HEK293T (cell line): ENCODE measurements at regions not wholly inside any gene's neighbourhood (a gene's known extent, or its start where the extent isn't known, plus 50 kb on each side); places are given as distances from the start of the nearest gene placed in this dataset.

Experiments
- CTCF ChIA-PET: fragments of 350-600 bp; formaldehyde crosslinking; extraction: SDS; loops from one replicate; lab custom pipeline; 2021; ENCODE audit warnings: antibody characterized with exemption, inconsistent platforms; lab: Yijun Ruan, JAX
- POLR2A ChIA-PET: fragments of 350-600 bp; formaldehyde crosslinking; extraction: SDS; loops from one replicate; lab custom pipeline; 2020; ENCODE audit warnings: antibody characterized with exemption, inconsistent platforms; lab: Yijun Ruan, JAX
- DNase-seq: peaks from one replicate; pipeline ENCODE4 v3.0.0; 2012; ENCODE audit warnings: mixed read lengths; ENCODE audit errors: extremely low spot score
- ARNT ChIP-seq: fragments of 450-650 bp; IDR thresholded peaks from 2 replicates; pipeline ENCODE4 v1.6.1; 2017; ENCODE audit warnings: mild to moderate bottlenecking
- BHLHE40 ChIP-seq: fragments of 450-650 bp; IDR thresholded peaks from 2 replicates; pipeline ENCODE4 v1.6.1; 2016; ENCODE audit warnings: mild to moderate bottlenecking, moderate library complexity, borderline replicate concordance
- CTBP1 ChIP-seq: fragments of 450-650 bp; IDR thresholded peaks from 2 replicates; pipeline ENCODE4 v1.6.1; 2016; ENCODE audit warnings: borderline replicate concordance
- ELF4 ChIP-seq: fragments of 450-650 bp; IDR thresholded peaks from 2 replicates; pipeline ENCODE4 v1.6.1; 2017; ENCODE audit warnings: antibody characterized with exemption
- FOXA1 ChIP-seq: fragments of 450-650 bp; IDR thresholded peaks from 2 replicates; pipeline ENCODE4 v1.6.1; 2016; ENCODE audit warnings: mild to moderate bottlenecking
- FOXK2 ChIP-seq: fragments of 450-650 bp; IDR thresholded peaks from 2 replicates; pipeline ENCODE4 v1.6.1; 2016; ENCODE audit warnings: mild to moderate bottlenecking
- FOXM1 ChIP-seq: fragments of 450-650 bp; IDR thresholded peaks from 2 replicates; pipeline ENCODE4 v1.6.1; 2017; ENCODE audit warnings: mild to moderate bottlenecking, borderline replicate concordance
- HDGF ChIP-seq: fragments of 450-650 bp; IDR thresholded peaks from 2 replicates; pipeline ENCODE4 v1.6.1; 2017; ENCODE audit warnings: antibody characterized with exemption, borderline replicate concordance
- L3MBTL2 ChIP-seq: fragments of 450-650 bp; conservative IDR thresholded peaks from 2 replicates; pipeline ENCODE4 v1.6.1; 2016; ENCODE audit warnings: mild to moderate bottlenecking
- LEF1 ChIP-seq: fragments of 450-650 bp; IDR thresholded peaks from 2 replicates; pipeline ENCODE4 v1.6.1; 2017; ENCODE audit warnings: mild to moderate bottlenecking, borderline replicate concordance
- NFRKB ChIP-seq: fragments of 450-650 bp; IDR thresholded peaks from 2 replicates; pipeline ENCODE4 v1.6.1; 2016; ENCODE audit warnings: mild to moderate bottlenecking, moderate library complexity
- PKNOX1 ChIP-seq: fragments of 450-650 bp; IDR thresholded peaks from 2 replicates; pipeline ENCODE4 v1.6.1; 2016
- SP1 ChIP-seq: fragments of 450-650 bp; IDR thresholded peaks from 2 replicates; pipeline ENCODE4 v1.6.1; 2017
- SUZ12 ChIP-seq: fragments of 450-650 bp; IDR thresholded peaks from 2 replicates; pipeline ENCODE4 v1.6.1; 2016; ENCODE audit warnings: mild to moderate bottlenecking
- TARDBP ChIP-seq: fragments of 450-650 bp; IDR thresholded peaks from 2 replicates; pipeline ENCODE4 v1.6.1; 2016
- ZNF384 ChIP-seq: fragments of 450-650 bp; IDR thresholded peaks from 2 replicates; pipeline ENCODE4 v1.6.1; 2016

DNA sequence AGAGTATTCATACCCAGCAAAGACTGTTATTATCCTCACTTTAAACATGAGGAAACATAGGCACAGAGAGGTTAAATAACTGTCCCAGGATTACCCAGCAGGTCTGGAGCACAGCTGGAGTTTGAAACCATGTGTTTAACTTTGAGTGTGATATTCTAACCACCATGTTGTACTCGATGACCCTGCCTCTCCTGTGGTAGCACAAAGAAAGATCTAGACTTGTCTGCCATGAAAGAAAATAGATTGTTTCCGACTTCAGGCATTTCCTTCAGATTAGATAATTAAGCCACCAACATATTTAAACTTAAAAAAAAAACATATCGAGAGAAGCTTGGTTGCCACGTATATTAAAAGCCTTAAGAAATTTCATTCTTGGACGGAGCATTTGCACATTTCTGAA, 104.6 kb upstream of the RUNX1 start:
- ChIA-PET CTCF (no interaction called here), POLR2A (no interaction called here)
- DNase-seq, result no peak
- TF ChIP-seq FOXM1 (no peak), L3MBTL2 (no peak), ARNT (no peak), LEF1 (no peak), SUZ12 (no peak), SP1 (no peak), BHLHE40 (no peak)

- TF ChIP-seq HDGF, result no peak
- no peak for TF ChIP-seq ZNF384
- TF ChIP-seq LEF1, result no peak
- TF ChIP-seq FOXA1, result no peak
- TF ChIP-seq NFRKB, result no peak
- TF ChIP-seq ARNT, result no peak
- no peak for TF ChIP-seq SP1
- no peak for TF ChIP-seq FOXK2
- TF ChIP-seq CTBP1, result no peak
- TF ChIP-seq TARDBP, result no peak
- TF ChIP-seq PKNOX1, result no peak
- ChIA-PET CTCF (no interaction called here), POLR2A (no interaction called here)
- no peak for DNase-seq
These were observed 101.6 kb upstream of the RUNX1 start for GRCh38 chr21:35150562-35151226.

GRCh38 chr21:35149698-35150097, 100.6 kb upstream of the RUNX1 start:
- POLR2A ChIA-PET, result no interaction called here
- no peak for TF ChIP-seq LEF1
- TF ChIP-seq L3MBTL2, result no peak
- TF ChIP-seq SP1, result no peak
- TF ChIP-seq CTBP1, result no peak
- no peak for DNase-seq
- CTCF ChIA-PET, result no interaction called here

GRCh38 chr21:35147439-35147838, 98.3 kb upstream of the RUNX1 start:
- ChIA-PET POLR2A (no interaction called here), CTCF (no interaction called here)
- DNase-seq, result no peak
- TF ChIP-seq NFRKB, result no peak
- TF ChIP-seq ARNT, result no peak
- no peak for TF ChIP-seq PKNOX1
- no peak for TF ChIP-seq HDGF
- no peak for TF ChIP-seq ZNF384
- TF ChIP-seq ELF4, result no peak
- no peak for TF ChIP-seq FOXM1

- no peak for TF ChIP-seq SP1
- no peak for TF ChIP-seq FOXK2
- no peak for TF ChIP-seq FOXM1
- TF ChIP-seq BHLHE40, result no peak
- TF ChIP-seq FOXA1, result no peak
- no peak for TF ChIP-seq ARNT
- TF ChIP-seq NFRKB, result no peak
- no peak for TF ChIP-seq ZNF384
- ChIA-PET CTCF (no interaction called here), POLR2A (no interaction called here)
- no peak for DNase-seq
These were observed 96.6 kb upstream of the RUNX1 start for GRCh38 chr21:35145626-35146233.

DNA sequence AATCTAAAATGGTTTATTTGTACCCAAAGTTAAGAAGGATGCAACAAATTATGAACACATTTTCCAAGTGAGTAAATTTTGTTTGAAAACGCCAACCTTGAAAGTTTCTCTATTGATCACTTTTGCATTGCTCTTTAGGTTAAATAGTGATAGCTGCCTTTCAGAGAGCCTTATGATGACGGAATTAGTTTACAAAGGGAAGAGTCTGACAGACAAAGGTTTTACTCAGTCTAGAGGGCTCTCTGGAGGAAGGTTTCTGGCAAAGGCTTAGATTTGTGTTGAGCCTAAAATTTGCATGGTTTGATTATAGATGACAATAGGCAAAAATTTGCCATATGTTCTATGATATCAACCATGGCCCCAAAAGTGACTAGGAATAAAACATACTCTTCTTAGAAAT, 95.9 kb upstream of the RUNX1 start:
- TF ChIP-seq SP1 (no peak), FOXK2 (no peak), FOXA1 (no peak), ELF4 (no peak), L3MBTL2 (no peak), ZNF384 (no peak), CTBP1 (no peak), TARDBP (no peak), HDGF (no peak), ARNT (no peak), PKNOX1 (no peak)
- CTCF ChIA-PET, result no interaction called here
- POLR2A ChIA-PET, result no interaction called here
- DNase-seq, result no peak

GRCh38 chr21:35142036-35142815, 93.1 kb upstream of the RUNX1 start:
- POLR2A ChIA-PET, result no interaction called here
- no peak for DNase-seq
- CTCF ChIA-PET, result no interaction called here

More at GRCh38 chr21:35142036-35142815, 93.1 kb upstream of the RUNX1 start:
- TF ChIP-seq FOXK2 (no peak), FOXM1 (no peak), TARDBP (no peak), PKNOX1 (no peak), SP1 (no peak), CTBP1 (no peak), HDGF (no peak)
